ENCODE measurements at regions not wholly inside any gene's neighbourhood (a gene's known extent, or its start where the extent isn't known, plus 50 kb on each side); places are given as distances from the start of the nearest gene placed in this dataset.
"Not testable (repeated sequence)": the region's sequence is repeated elsewhere in the genome, so short reads cannot be mapped to it uniquely, and the experiment has no call there.

DNA sequence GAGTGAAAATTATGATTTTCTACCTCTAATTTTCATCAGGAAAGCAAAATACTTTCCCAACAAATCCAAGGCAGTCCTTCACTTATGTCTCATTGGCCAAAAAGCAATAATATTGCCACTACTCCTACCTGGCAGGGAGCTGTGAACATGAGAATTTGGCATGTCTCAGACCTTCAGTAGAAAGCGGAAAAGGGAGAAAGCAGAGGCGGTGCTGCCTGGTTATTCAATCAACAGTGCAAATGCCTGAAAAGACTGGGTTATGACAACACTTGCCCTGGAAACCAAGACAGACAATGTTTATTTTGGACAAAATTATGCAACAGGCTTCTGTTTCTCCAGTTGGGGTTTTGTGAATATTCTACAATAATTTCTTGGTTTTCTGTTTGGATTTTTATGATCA is 194.4 kb downstream of the TAF11L14 start:
- no peak for DNase-seq (ENCODE audit: low spot score)

DNA sequence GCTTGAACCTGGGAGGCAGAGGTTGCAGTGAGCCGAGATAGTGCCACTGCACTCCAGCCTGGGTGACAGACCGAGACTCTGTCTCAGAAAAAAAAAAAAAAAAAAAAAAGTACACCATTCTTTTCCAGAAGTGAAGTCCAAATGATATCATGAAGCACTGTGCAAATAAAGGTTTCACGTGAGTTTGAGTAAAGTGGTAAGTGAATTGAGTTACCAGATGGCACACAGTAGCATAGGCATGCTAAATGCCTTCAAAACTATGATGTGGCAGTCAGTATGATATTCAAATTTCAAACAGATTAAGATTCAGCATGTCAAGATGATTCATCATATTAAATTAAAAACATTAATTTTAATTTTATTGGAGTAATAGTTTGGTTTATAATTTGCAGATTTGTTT is 195.2 kb downstream of the TAF11L14 start:
- no peak for DNase-seq (ENCODE audit: low spot score)

DNA sequence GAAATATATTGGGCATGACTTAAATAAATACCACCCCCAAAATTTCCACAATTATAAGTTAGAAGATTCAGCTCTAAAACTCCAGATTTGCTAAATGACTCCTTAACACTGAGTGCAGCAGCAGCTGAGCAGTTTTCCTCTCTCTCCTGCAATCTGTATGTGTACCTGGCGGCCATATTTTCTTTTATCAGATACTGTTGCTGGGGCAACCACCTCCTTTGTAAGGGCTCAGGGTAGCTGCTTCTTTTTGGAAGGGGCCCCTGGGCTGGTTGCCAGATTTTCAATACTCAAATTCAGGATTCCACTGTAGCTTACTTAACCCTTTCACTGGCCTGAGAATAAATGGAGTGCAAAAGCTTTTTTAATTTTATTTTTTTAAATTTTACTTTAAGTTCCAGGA is 197.0 kb downstream of the TAF11L14 start:
- DNase-seq (ENCODE audit: low spot score), result no peak

DNA sequence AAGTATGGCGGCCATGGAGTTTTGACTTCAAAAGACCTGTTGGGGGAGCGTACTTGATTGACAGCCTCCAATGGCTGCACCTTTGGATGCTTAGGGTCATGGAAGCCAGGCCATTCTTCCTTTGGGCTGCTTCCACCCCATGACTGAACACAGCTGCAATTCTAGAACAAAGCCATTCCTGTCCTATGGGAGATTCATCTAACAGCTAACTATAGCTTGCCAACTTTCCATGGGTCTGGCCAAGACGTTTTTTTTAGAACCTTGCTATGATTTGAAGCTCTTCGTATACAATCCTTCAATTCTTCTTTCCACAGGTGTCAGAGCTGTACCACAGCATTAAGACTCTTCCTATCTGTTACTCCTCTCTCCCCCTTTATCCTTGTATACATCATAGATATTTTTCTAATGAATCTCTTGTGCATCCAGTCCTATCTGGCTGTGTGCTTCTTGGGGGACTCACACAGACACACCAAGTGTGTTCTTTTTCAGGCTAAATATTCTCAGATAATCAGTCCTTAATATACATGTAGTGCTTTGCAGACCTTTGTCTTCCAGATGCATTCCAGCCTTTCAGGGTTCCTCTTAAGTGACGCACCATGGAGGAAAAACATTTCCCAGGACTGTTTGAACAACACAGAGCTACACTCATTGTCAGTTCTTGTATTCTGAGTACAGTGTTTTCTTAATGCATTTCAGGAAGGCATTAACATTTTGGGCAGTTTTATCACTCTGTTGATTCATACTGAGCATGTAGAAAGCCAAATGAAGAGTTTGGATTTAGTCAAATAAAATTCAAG is 198.9 kb downstream of the TAF11L14 start:
- no peak for DNase-seq (ENCODE audit: low spot score)

DNA sequence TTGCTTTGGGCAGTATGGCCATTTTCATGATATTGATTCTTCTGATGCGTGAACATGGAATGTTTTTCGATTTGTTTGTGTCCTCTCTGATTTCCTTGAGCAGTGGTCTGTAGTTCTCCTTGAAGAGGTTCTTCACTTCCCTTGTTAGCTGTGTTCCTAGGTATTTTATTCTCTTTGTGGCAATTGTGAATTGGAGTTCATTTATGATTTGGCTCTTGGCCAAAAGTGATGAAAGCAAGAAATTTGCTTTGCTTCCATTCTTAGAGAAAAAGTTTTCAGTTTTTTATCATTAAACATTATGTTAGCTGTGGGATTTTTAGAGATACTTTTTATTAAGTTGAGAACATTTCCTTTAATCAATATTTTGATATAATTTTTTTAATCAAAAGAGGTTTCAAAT is 203.5 kb downstream of the TAF11L14 start:
- DNase-seq (ENCODE audit: low spot score), result no peak

DNA sequence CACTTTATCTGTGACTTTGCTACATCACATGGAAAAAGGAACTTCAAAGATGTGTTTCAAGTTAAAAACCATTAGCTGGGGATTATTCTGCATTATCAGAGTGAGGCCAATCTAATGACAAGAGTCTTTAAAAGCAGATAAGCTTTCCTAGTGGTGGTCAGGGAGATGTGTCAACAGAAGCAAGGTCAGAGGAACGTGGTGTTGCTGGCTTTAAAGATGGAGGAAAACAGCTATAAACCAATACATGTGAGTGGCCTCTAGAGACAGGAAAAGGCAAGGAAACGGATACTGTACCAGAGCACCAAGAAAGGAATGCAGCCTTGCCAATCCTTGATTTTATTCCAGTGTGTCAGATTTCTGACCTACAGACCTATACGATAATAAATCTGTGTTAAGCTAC is 204.2 kb downstream of the TAF11L14 start:
- no peak for DNase-seq (ENCODE audit: low spot score)

DNA sequence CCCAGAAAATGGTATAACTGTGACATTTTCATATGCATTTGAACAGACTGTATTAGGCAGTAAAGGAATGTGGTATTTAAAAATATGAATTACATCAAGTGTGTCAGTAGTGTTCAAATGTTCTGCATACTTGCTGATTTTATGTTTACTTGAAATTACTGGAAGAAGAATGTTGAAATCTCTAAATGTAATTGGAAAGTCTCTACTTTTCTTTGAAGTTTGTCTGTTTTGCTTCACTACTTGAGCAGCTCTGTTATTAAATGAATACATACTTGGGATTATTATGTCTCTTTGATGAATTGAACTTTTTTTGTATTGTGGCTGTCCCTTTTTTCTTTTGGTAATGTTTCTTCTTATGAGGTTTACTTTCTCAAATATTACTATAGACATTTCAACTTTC is 205.6 kb downstream of the TAF11L14 start:
- DNase-seq (ENCODE audit: low spot score), result no peak

DNA sequence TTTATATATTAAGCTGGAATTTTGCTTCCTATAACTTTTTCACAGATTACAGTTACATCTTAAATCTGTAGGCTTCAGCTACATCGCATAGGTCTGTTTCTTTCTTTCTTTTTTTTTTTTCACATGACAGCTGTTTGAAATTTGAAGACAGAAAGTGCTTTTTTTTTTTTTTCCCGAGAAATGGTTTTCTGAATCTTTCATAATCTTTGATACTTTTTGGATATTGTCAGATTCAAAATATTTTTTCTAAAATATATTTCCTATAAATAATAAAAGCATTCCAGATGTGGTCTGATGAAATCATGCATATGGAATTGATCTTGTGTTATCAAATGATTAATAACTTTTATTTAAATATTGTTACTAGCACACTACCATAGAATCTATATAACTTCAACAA is 212.2 kb downstream of the TAF11L14 start:
- no peak for DNase-seq (ENCODE audit: low spot score)

DNA sequence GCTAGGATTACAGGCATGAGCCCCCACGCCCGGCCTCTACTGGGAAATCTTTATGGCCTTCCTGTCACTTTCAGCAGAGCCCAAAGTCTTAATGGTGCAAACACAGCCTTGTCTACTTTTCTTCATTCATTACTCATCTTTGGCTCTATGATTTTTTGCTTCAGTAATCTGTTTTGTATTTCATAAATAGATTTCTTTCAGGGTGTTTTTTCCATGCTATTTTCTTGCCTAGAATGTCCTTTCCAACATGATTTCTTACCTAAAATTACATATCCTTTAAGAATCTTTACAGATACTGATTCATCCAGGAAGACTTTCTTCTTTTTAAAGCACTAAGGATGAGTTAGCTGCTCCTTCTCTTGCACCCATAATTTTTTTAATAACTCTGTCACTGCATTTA is 213.0 kb downstream of the TAF11L14 start:
- DNase-seq (ENCODE audit: low spot score), result no peak

DNA sequence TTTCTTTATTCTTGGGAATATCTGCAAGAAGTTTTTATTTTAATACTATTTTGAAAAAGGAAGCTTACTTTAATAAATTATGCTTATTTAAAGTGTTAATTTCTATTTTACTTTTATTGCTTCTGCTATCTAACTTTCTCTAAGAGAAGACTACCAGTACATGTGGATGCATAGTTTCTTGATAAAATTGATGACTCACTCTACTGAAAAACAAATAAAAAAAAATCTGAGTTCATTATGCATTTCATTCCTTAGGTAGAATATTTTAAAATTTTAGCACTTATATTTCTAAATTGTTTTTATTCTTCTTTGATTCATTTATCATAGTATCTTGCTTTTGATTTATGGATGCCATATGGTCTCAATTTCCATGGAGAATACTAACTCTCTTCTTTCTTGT is 217.9 kb downstream of the TAF11L14 start:
- DNase-seq (ENCODE audit: low spot score), result no peak

DNA sequence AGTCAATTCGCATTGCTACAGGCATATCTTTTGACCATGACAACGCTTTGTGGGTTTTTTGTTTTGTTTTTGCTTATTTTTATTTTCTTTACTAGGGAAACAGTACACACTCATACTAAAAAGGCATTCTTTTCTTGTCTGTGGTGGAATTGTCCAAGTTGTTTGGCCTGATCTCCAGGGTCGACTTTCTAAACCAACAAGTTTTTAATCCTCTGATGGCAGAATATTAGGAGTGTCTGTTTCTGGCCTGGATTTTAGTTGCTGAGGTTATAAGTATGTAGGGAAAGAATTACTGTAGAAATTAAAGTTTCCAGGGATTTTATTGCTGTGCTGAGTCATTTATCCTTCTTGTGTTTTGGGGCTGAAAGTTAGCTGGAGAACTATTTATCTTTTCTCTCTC is 218.5 kb downstream of the TAF11L14 start:
- no peak for DNase-seq (ENCODE audit: low spot score)

DNA sequence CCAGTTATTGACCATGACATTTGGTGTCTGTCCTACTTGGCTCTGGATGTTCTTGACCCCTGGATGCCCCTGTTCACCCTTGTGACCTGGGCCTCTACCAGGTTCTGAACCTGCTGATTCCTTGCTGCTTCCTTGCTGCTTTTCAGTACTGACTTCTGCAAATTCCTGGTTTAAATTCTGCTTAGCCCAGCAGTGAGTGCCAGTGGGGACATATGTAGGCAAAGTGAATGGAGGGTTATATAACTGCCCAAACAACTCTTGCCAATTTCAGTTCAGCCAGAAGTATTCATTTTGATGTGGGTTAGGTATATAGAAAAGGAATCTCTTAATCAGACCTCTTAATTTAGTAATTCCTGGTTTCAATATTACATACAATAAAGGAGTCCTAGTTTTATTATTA is 220.6 kb downstream of the TAF11L14 start:
- DNase-seq (ENCODE audit: low spot score), result no peak

DNA sequence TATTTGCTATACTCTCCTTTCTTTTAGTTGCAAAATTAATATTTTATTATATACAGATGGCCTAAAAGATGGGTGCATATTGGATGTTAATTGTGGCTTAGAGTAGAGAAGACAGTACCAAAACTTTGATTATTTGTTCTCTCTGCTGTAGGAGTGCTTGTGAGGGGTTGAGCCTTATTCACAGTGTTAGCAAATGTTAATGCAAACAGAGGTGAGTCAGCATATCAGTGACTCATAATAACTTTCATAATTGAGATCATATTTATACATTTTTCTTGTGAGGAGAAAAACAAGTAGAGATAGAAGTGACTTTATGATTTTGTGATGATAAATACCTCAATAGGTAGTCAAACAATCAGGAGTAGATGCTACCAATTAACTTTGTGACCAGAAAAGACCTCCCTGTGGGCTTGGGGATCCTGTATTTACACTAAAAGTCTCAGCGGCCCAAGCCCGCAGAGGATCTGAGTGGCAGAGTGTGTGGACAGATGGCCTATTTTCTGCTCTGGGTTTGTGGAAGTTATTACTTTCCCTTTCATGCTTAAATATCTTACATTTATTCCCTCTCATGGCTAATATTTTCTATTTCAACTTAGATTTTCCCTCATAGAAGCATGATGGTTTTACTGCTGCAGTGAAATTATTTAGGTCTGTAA is 226.5 kb downstream of the TAF11L14 start:
- no peak for DNase-seq (ENCODE audit: low spot score)

DNA sequence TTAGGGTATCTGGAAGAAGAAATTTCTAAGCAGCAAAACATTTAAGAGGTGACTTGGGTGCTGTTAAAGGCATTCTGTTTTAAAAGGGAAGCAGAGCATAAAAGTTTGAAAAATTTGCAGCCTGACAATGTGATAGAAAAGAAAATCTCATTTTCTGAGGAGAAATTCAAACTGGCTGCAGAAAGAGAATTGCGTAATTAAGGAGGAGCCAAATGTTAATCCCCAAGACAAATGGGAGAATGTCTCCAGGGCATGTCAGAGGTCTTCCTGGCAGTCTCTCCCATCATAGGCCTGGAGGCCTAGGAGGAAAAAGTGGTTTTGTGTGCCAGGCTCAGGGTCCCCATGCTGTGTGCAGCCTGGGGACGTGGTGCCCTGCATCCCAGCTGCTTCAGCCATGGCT is 230.6 kb downstream of the TAF11L14 start:
- not testable (repeated sequence) for DNase-seq (ENCODE audit: low spot score)

DNA sequence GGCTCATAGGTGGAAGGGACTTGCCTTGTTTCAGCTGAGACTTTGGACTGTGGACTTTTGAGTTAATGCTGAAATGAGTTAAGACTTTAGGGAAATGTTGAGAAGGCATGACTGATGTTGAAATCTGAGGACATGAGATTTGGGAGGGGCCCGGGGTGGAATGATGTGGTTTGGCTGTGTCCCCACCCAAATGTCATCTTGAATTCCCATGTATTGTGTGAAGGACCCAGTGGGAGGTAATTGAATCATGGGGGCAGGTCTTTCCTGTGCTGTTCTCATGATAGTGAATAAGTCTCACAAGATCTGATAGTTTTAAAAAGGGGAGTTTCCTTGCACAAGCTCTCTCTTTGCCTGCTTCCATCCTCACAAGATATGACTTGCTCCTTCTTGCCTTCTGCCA is 231.7 kb downstream of the TAF11L14 start:
- DNase-seq (ENCODE audit: low spot score), result not testable (repeated sequence)

DNA sequence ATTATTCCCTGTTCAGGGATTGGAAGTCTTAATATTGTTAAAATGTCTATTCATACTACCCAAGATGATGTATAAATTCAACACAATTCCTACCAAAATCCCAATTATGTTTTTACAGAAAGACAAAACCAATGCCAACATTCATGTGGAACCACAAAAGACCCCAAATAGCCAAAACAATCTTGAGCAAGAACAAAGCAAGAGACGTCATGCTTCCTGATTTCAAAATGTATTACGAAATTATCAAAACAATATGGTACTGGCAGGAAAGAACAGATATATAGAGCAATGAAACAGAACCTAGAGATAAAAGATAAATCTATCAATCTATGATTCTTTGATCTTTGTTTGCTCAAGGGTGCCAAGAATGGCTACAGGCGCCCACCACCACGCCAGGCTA is 237.9 kb downstream of the TAF11L14 start:
- DNase-seq (ENCODE audit: low spot score), result no peak

DNA sequence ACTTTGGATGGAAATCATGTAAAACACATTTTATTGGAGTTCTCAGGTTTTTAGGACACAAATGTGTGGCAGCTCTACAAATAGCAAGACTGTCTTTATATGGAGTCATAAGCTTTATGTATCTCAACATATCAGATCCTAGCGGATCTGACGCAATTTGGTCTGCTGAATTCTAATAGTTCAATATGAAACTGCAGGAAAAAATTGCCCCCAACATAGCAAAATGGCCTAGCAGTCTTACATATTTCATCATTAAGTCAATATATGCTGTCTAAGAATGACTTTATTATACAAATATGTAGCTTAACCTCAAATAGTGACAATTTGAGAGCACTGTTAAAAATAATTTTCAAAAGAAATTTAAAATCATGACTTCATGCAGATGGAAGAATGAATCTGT is 244.3 kb downstream of the TAF11L14 start:
- DNase-seq (ENCODE audit: low spot score), result no peak

DNA sequence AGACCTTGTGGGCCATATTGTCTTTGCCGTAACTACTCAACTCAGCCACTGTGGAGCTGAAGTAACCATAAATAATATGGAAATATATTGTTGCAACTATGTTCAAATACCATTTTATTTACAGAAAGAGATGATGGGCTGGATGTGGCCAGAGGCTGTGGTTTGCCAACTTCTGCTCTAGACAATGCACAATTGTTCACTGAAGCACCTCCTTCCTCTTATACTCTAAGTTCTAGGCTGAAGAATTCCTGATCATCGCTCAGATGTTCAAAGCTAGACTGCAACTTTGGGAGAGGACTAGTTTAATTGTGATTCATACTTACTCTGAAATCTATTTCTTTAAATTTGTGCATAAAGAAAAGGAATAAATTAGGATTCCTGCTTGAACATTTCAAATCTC is 245.0 kb downstream of the TAF11L14 start:
- no peak for DNase-seq (ENCODE audit: low spot score)

DNA sequence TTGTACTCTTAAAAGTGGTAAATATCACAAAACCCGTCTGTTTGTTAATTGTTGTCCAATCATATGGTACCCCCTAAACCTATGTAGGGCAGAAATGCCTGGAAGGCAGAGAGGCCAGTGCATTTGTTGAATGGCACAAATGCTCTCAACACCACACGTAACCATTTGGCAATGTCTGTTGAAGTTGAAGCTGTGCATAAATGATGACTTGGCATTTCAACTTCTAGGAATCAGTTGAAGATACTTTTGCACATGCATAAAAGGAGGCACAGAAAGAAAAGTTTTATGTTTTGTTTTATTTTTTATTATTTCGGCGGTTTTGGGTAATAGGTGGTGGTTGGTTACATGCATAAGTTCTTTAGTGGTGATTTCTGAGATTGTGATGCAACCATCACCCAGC is 246.6 kb downstream of the TAF11L14 start:
- no peak for DNase-seq (ENCODE audit: low spot score)

DNA sequence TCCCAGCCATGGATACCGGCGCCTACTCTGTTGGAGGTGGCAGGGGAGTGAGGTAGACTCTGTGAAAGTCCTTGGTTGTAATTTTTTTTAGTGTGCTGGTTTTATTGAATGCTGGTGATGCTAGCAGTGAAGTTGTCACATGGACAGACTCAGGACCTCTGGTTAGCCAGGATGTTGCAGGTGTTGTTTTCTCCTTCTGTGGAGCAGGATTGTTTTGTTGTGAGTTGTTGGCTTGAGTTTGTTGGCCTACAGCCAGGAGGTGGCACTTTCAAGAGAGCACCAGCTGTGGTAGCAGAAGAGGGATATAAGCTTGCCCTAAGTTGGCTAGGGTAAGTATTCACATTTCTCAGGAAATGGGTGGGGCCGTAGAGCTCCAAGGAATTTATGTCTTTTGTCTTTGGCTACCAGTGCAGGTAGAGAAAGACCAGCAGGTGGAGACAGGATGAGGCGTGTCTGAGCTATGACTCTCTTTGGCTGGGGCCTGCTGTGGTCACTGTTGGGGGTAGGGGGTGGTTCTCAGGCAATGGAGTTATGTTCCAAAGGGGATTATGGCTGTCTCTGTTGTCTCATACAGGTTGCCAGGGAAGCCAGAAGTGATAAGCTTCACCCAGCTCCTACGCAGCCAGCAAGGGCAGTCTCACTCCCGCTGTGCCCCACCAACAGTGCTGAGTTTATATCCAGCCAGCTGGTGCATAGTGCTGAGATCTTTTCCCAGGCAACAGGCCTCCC is 248.7 kb downstream of the TAF11L14 start:
- no peak for DNase-seq (ENCODE audit: low spot score)

DNA sequence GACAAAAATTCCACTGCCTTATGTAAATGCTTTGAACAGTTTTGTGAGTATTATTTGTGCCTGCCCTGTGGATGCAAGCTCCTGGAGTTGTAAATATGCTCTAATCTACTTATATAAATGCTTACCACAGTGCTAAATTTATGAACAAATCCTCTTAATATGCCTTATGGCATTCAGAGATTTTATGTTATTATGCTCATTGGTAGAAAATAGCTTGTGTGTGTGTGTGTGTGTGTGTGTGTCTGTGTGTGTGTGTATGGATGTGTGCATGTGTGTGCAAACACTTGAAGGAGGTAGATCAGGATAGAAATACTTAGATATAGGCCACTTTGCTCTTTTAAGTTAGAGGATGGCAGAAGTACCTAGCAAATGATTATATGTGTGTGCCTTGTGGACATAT is 253.9 kb downstream of the TAF11L14 start:
- no peak for DNase-seq (ENCODE audit: low spot score)

DNA sequence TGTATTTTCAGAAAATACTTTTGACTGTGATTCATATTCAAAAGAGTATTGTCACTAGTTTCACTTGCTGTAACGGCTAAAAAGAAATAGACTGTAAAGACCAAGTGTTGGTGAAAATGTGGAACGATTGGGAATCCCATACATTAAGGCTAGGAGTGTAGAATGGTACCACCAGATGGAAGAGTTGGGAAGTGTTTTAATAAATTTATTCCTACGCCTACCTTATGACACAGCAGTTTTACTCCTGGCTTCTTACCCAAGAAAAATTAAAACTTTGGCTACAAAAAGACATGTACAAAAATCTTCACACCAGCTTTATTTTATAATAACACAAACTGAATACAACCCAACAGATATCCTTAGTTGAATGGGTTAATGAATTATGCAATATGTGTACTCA is 256.2 kb downstream of the TAF11L14 start:
- DNase-seq (ENCODE audit: low spot score), result no peak

DNA sequence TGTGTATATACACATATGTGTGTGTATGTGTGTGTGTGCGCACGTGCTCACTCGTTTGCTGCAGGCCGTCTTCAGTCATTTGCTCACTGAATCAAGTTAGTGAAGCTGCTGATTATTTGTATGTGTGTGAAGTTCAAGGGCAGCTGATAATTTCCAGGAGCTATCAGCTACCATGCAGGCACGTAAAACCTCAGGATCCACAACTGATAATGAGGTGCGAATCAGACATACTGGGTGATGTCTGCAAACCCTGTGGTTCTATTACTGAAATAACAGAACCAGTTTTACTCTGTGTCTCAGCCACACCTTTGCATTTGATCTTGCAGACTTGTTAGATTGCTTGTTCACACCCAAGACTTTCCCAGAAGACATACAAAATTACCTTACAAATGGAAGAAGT is 257.6 kb downstream of the TAF11L14 start:
- no peak for DNase-seq (ENCODE audit: low spot score)

All from CD4-positive, alpha-beta T cell treated with Interleukin-15 for 4 hours (primary cell).